ENCODE measurements at regions not wholly inside any gene's neighbourhood (a gene's known extent, or its start where the extent isn't known, plus 50 kb on each side); places are given as distances from the start of the nearest gene placed in this dataset.

- Mint-ChIP-seq H3K9me3 (peaks cover 15% of the 10 kb centered on the region), H3K4me3 (ENCODE audit: low read depth) (no peak overlapping the region), H3K27ac (no peak overlapping the region), H3K27me3 (ENCODE audit: low read depth) (no peaks in the 10 kb centered on the region), H3K4me1 (ENCODE audit: low read depth) (no peaks in the 10 kb centered on the region), H3K36me3 (ENCODE audit: low read depth) (no peaks in the 10 kb centered on the region)
- DNase-seq (ENCODE audit: low spot score) = no peak
- intact Hi-C loops (cut with micrococcal nuclease) = no loop called here
Measured at GRCh38 chrX:5233830-5234229, 994.8 kb downstream of the NLGN4X start.

DNA sequence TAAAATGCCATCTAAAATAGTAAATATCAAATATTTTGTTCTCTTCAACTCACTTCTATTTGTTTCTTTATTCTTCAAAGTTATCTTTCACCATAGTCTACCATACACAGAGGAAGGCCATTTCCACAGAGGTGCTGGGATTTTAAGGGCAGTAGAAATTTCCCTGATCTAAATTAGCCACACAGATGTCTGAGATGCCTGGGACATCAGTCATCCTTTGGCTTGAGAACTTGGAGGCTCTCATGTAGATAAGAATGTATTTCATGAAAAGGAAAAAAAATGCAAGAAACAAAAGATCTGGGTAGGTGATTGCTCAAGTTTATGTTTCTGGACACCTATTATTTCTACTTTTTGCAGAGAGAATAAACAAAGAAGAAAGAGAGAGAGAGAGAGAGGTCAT lies 1008.2 kb downstream of the NLGN4X start:
- no peak overlapping the region for H3K4me3 Mint-ChIP-seq (ENCODE audit: low read depth)
- H3K27me3 Mint-ChIP-seq (ENCODE audit: low read depth) = no peaks in the 10 kb centered on the region
- no peaks in the 10 kb centered on the region for H3K36me3 Mint-ChIP-seq (ENCODE audit: low read depth)
- no peaks in the 10 kb centered on the region for H3K4me1 Mint-ChIP-seq (ENCODE audit: low read depth)
- intact Hi-C loops (cut with micrococcal nuclease) = no loop called here
- no peak overlapping the region for H3K27ac Mint-ChIP-seq
- peaks cover 33% of the 10 kb centered on the region for H3K9me3 Mint-ChIP-seq
- no peak for DNase-seq (ENCODE audit: low spot score)

- intact Hi-C loops (cut with micrococcal nuclease) = no loop called here
- Mint-ChIP-seq H3K27ac (no peak overlapping the region), H3K36me3 (ENCODE audit: low read depth) (no peaks in the 10 kb centered on the region), H3K27me3 (ENCODE audit: low read depth) (no peaks in the 10 kb centered on the region), H3K9me3 (no peaks in the 10 kb centered on the region), H3K4me3 (ENCODE audit: low read depth) (no peak overlapping the region), H3K4me1 (ENCODE audit: low read depth) (no peaks in the 10 kb centered on the region)
- no peak for DNase-seq (ENCODE audit: low spot score)
Measured at GRCh38 chrX:5194806-5195205, 1033.9 kb downstream of the NLGN4X start.

DNA sequence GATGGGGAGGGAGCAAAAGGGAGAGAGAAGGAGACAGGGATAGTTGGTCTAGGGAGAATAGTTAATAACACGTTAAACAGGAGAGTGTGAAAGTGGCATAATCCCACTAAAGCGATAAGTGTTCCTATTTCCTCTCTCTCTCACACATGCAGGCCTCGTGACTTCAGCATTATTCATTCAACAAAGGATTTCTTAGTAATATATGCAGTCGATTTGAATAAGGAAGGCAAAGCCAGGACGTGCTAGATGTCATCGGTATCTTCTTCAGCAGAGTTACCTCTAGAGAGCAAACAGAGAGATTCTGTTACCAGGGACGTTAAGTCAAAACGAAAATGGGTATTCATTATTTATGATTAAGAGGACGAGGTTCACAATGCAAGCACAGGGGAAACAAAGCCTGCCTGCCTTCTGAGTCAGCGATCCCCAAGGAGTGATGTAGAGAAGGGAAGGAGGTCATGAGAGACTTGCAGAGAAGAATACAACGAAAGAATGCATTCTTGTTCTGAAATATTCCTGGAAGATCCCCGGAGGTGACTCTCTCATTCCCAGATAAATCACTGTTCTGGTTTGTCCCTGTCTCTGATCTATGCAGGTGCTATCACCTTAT lies 1048.4 kb downstream of the NLGN4X start:
- intact Hi-C loops (cut with micrococcal nuclease) = no loop called here
- Mint-ChIP-seq H3K27me3 (ENCODE audit: low read depth) (no peaks in the 10 kb centered on the region), H3K36me3 (ENCODE audit: low read depth) (no peaks in the 10 kb centered on the region), H3K4me1 (ENCODE audit: low read depth) (no peaks in the 10 kb centered on the region), H3K4me3 (ENCODE audit: low read depth) (no peak overlapping the region), H3K9me3 (peaks cover 19% of the 10 kb centered on the region), H3K27ac (no peak overlapping the region)
- DNase-seq (ENCODE audit: low spot score) = no peak

DNA sequence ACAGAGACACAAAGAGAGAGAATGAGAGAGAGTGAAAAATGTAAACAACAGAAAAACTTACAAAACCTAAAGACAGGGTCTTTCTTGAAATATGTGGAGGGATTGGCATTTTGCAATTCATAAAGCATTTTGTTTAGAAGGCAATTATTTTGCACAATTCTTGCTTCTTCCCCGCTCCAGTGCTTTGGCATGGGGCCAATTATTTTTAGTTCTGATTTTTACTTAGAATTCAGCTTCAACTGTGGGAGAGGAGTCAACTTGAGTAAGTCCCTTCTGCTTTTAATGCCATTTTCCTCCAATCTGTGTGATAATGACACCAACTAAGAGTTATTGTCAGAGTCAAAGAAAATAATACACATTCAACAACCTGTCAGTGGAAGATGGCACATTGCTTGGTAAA lies 1051.9 kb downstream of the NLGN4X start:
- no peak for DNase-seq (ENCODE audit: low spot score)
- H3K27ac Mint-ChIP-seq = no peak overlapping the region
- H3K4me3 Mint-ChIP-seq (ENCODE audit: low read depth) = no peak overlapping the region
- intact Hi-C loops (cut with micrococcal nuclease) = no loop called here
- H3K27me3 Mint-ChIP-seq (ENCODE audit: low read depth) = no peaks in the 10 kb centered on the region
- H3K36me3 Mint-ChIP-seq (ENCODE audit: low read depth) = no peaks in the 10 kb centered on the region
- no peaks in the 10 kb centered on the region for H3K4me1 Mint-ChIP-seq (ENCODE audit: low read depth)
- H3K9me3 Mint-ChIP-seq = peaks cover 21% of the 10 kb centered on the region

- H3K27me3 Mint-ChIP-seq (ENCODE audit: low read depth) = no peaks in the 10 kb centered on the region
- no peak overlapping the region for H3K27ac Mint-ChIP-seq
- H3K36me3 Mint-ChIP-seq (ENCODE audit: low read depth) = no peaks in the 10 kb centered on the region
- DNase-seq (ENCODE audit: low spot score) = no peak
- H3K9me3 Mint-ChIP-seq = peaks cover 3% of the 10 kb centered on the region
- no peaks in the 10 kb centered on the region for H3K4me1 Mint-ChIP-seq (ENCODE audit: low read depth)
- intact Hi-C loops (cut with micrococcal nuclease) = no loop called here
- H3K4me3 Mint-ChIP-seq (ENCODE audit: low read depth) = no peak overlapping the region
Measured at GRCh38 chrX:5163663-5164062, 1065.0 kb downstream of the NLGN4X start.

DNA sequence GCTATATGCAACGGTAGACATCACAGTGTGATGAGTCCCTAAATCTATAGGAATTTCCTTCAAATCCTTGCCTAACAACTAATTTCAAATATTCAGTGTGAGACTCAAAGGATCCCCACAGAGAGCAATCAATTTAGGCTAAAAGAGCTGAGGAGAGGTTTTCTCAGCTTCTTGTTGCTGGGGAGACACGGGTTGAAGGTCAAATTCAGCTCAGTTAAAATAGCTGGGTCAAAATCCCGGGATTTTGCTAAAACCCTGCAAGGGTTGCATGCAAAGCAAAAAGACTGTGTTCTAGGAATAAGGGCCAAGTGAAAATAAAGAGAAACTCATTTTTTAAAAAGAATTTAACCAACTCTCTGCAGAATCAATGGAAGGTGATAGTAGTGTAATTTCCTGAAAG lies 1073.4 kb downstream of the NLGN4X start:
- Mint-ChIP-seq H3K4me3 (ENCODE audit: low read depth) (no peak overlapping the region), H3K27me3 (ENCODE audit: low read depth) (no peaks in the 10 kb centered on the region), H3K9me3 (peaks cover 4% of the 10 kb centered on the region), H3K27ac (no peak overlapping the region), H3K36me3 (ENCODE audit: low read depth) (no peaks in the 10 kb centered on the region), H3K4me1 (ENCODE audit: low read depth) (no peaks in the 10 kb centered on the region)
- DNase-seq (ENCODE audit: low spot score) = no peak
- intact Hi-C loops (cut with micrococcal nuclease) = no loop called here

- no peaks in the 10 kb centered on the region for H3K36me3 Mint-ChIP-seq (ENCODE audit: low read depth)
- no peak overlapping the region for H3K4me3 Mint-ChIP-seq (ENCODE audit: low read depth)
- H3K9me3 Mint-ChIP-seq = peaks cover 14% of the 10 kb centered on the region
- intact Hi-C loops (cut with micrococcal nuclease) = no loop called here
- H3K27ac Mint-ChIP-seq = no peak overlapping the region
- H3K4me1 Mint-ChIP-seq (ENCODE audit: low read depth) = no peaks in the 10 kb centered on the region
- no peaks in the 10 kb centered on the region for H3K27me3 Mint-ChIP-seq (ENCODE audit: low read depth)
- no peak for DNase-seq (ENCODE audit: low spot score)
Measured at GRCh38 chrX:5145957-5146356, 1082.7 kb downstream of the NLGN4X start.

- Mint-ChIP-seq H3K27ac (no peak overlapping the region), H3K27me3 (ENCODE audit: low read depth) (no peaks in the 10 kb centered on the region), H3K9me3 (peaks cover 14% of the 10 kb centered on the region), H3K36me3 (ENCODE audit: low read depth) (no peaks in the 10 kb centered on the region), H3K4me3 (ENCODE audit: low read depth) (no peak overlapping the region), H3K4me1 (ENCODE audit: low read depth) (no peaks in the 10 kb centered on the region)
- no peak for DNase-seq (ENCODE audit: low spot score)
- intact Hi-C loops (cut with micrococcal nuclease) = no loop called here
Measured at GRCh38 chrX:5142644-5143043, 1086.0 kb downstream of the NLGN4X start.

DNA sequence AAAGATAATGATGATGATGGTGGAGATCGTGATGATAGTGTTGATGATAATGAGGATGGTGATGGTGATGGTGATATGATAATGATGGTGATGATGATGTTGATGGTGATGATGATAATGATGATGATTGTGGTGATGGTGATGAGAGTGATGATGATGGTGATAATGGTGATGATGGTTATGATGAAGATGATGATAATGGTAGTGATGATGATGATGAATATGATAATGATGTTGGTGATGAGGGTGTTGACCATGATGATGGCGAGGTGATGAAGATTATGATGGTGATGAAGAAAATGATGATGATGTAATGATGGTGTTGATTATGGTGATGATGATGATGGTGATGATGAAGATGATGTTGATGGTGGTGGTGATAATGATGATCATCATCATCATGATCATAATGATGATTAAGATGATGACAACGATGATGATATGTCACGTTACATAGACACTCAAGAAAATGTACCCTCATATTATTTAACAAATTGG lies 1106.4 kb downstream of the NLGN4X start:
- no peak overlapping the region for H3K27ac Mint-ChIP-seq
- DNase-seq (ENCODE audit: low spot score) = no peak
- no peaks in the 10 kb centered on the region for H3K27me3 Mint-ChIP-seq (ENCODE audit: low read depth)
- intact Hi-C loops (cut with micrococcal nuclease) = no loop called here
- no peaks in the 10 kb centered on the region for H3K36me3 Mint-ChIP-seq (ENCODE audit: low read depth)
- H3K4me3 Mint-ChIP-seq (ENCODE audit: low read depth) = no peak overlapping the region
- no peaks in the 10 kb centered on the region for H3K4me1 Mint-ChIP-seq (ENCODE audit: low read depth)
- H3K9me3 Mint-ChIP-seq = no peaks in the 10 kb centered on the region

DNA sequence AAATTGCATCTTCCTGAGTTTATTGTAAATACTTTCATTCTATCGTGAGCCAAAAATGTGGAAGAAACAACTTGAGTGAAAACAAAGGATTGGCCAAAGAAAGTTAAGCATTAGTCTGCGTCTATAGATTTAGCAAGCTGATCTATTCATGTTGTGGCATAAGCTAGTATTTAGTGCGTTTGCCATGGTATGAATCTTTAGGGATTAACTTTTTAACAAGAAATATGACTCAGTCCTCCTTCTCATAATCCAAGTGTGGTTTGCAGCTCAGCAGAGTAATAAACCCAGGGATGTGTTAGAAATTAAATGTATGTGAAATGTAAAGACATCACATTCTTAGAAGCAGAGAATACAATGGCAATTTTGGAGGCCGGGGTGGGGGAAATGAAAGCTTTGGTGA lies 1110.9 kb downstream of the NLGN4X start:
- H3K4me3 Mint-ChIP-seq (ENCODE audit: low read depth) = no peak overlapping the region
- H3K27ac Mint-ChIP-seq = no peak overlapping the region
- no peak for DNase-seq (ENCODE audit: low spot score)
- intact Hi-C loops (cut with micrococcal nuclease) = no loop called here
- H3K36me3 Mint-ChIP-seq (ENCODE audit: low read depth) = no peaks in the 10 kb centered on the region
- no peaks in the 10 kb centered on the region for H3K4me1 Mint-ChIP-seq (ENCODE audit: low read depth)
- no peaks in the 10 kb centered on the region for H3K9me3 Mint-ChIP-seq
- no peaks in the 10 kb centered on the region for H3K27me3 Mint-ChIP-seq (ENCODE audit: low read depth)

DNA sequence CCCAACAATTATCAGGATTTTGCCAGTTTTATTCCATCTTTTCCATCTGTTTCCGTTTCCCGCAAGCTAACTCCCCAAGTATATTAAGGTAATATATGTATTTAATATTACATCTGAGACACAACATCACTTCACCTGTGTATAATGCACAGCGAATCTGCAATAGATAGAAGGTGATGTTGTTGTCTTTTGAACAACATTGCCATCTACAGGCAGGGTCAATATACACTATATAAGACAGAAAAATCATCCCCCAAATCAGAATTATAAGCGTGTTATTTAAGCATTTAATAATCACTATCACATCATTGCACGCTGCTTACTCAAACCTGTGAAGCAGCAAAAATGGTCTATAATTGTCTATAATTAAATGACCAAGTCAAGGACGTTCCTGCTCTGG lies 1115.5 kb downstream of the NLGN4X start:
- DNase-seq (ENCODE audit: low spot score) = no peak
- Mint-ChIP-seq H3K27ac (no peak overlapping the region), H3K36me3 (ENCODE audit: low read depth) (no peaks in the 10 kb centered on the region), H3K27me3 (ENCODE audit: low read depth) (no peaks in the 10 kb centered on the region), H3K9me3 (no peaks in the 10 kb centered on the region), H3K4me1 (ENCODE audit: low read depth) (no peaks in the 10 kb centered on the region), H3K4me3 (ENCODE audit: low read depth) (no peak overlapping the region)
- intact Hi-C loops (cut with micrococcal nuclease) = no loop called here

DNA sequence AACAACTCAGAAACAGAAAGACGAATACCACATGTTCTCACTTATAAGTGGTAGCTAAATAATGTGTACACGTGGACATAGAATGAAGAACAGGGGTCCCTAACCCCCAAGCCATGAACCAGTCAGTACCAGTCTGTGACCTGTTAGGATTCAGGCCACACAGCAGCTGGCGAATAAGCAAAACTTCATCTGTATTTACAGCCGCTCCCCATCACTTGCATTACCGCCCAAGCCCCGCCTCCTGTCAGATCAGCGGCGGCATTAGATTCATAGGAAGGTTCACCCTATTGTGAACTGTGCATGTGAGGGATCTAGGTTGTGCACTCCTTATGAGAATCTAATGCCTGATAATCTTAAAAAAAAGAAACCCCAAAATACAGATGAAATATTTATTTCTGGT lies 1128.7 kb downstream of the NLGN4X start:
- H3K4me1 Mint-ChIP-seq (ENCODE audit: low read depth) = no peaks in the 10 kb centered on the region
- DNase-seq (ENCODE audit: low spot score) = no peak
- no peak overlapping the region for H3K4me3 Mint-ChIP-seq (ENCODE audit: low read depth)
- intact Hi-C loops (cut with micrococcal nuclease) = no loop called here
- no peaks in the 10 kb centered on the region for H3K36me3 Mint-ChIP-seq (ENCODE audit: low read depth)
- H3K9me3 Mint-ChIP-seq = no peaks in the 10 kb centered on the region
- no peak overlapping the region for H3K27ac Mint-ChIP-seq
- H3K27me3 Mint-ChIP-seq (ENCODE audit: low read depth) = no peaks in the 10 kb centered on the region

GRCh38 chrX:5086388-5086787 lies 1142.3 kb downstream of the NLGN4X start:
- Mint-ChIP-seq H3K27me3 (ENCODE audit: low read depth) (no peaks in the 10 kb centered on the region), H3K27ac (no peak overlapping the region), H3K36me3 (ENCODE audit: low read depth) (no peaks in the 10 kb centered on the region), H3K9me3 (peaks cover 3% of the 10 kb centered on the region), H3K4me3 (ENCODE audit: low read depth) (no peak overlapping the region), H3K4me1 (ENCODE audit: low read depth) (no peaks in the 10 kb centered on the region)
- intact Hi-C loops (cut with micrococcal nuclease) = no loop called here
- DNase-seq (ENCODE audit: low spot score) = no peak
